Endothelial cell of umbilical vein (primary cell): ENCODE measurements at regions not wholly inside any gene's neighbourhood (a gene's known extent, or its start where the extent isn't known, plus 50 kb on each side); places are given as distances from the start of the nearest gene placed in this dataset.

Experiments used
- BruUV-seq: library from RNA; stranded (reverse); fragments of 400-500 nt; replicated peaks from 2 replicates; lab custom pipeline; 2021; lab: Mats Ljungman, UMichigan
- CTCF ChIA-PET: fragments of 300-600, 350-600 bp; sonication (Branson Sonifier 250); formaldehyde crosslinking; loops from one replicate; lab custom pipeline; 2021; ENCODE audit warnings: antibody characterized with exemption, inconsistent platforms; lab: Charles Lee
- POLR2A ChIA-PET: fragments of 300-600, 350-600 bp; sonication (Branson Sonifier 250); formaldehyde crosslinking; loops from one replicate; lab custom pipeline; 2021; ENCODE audit warnings: antibody characterized with exemption, inconsistent platforms; lab: Charles Lee
- DNase-seq: peaks from one replicate; pipeline ENCODE4 v3.0.0-alpha.2; 2011; ENCODE audit warnings: low read depth, low spot score
- FAIRE-seq: peaks from 2 replicates; lab custom pipeline; 2011; peaks lifted over from hg19 to GRCh38; lab: Jason Lieb, UNC
- H2AFZ ChIP-seq: 2 replicates; pipeline ENCODE4 v1.6.0; 2012; ENCODE audit warnings: low read depth, low read length, control low read depth, inconsistent platforms
- H3K27ac ChIP-seq: 2 replicates; pipeline ENCODE4 v1.5.1; 2011; ENCODE audit warnings: low read depth, mild to moderate bottlenecking, control low read depth, low read length, moderate library complexity; ENCODE audit not compliant: insufficient read depth
- H3K27me3 ChIP-seq, 2 experiments: 2 replicates each; pipeline versions ENCODE4 v1.6.0 to v1.6.1; 2011; ENCODE audit warnings: low read length in 2 of 2, mixed read lengths in 1 of 2; ENCODE audit not compliant: control insufficient read depth in 2 of 2, insufficient read depth in 2 of 2
- H3K36me3 ChIP-seq, 2 experiments: 2 replicates in 1 of 2; 3 replicates in 1 of 2; pipeline ENCODE4 v1.5.1; 2011; ENCODE audit warnings: low read length in 2 of 2, mild to moderate bottlenecking in 1 of 2, moderate library complexity in 1 of 2; ENCODE audit not compliant: control insufficient read depth in 2 of 2, insufficient read depth in 2 of 2; ENCODE audit errors: extremely low read depth in 1 of 2
- H3K4me1 ChIP-seq: 3 replicates; pipeline ENCODE4 v1.5.1; 2011; ENCODE audit warnings: mild to moderate bottlenecking, low read length; ENCODE audit not compliant: control insufficient read depth, insufficient read depth; ENCODE audit errors: extremely low read depth
- H3K4me2 ChIP-seq: 2 replicates; pipeline ENCODE4 v1.6.1; 2011; ENCODE audit warnings: low read length, control low read depth, mixed read lengths; ENCODE audit not compliant: insufficient read depth
- H3K4me3 ChIP-seq, 3 experiments: fragments of 200-600 bp in 1 of 3; sonication (generic), shearing (Covaris generic) in 1 of 3; replicated peaks in 1 of 3; 2 replicates each; pipeline ENCODE4 v1.5.1; 2011 to 2016; ENCODE audit warnings: control low read depth in 3 of 3, low read length in 3 of 3, mild to moderate bottlenecking in 2 of 3, inconsistent platforms in 1 of 3, low read depth in 1 of 3, moderate library complexity in 1 of 3; ENCODE audit not compliant: insufficient read depth in 1 of 3
- H3K79me2 ChIP-seq: 2 replicates; pipeline ENCODE4 v1.6.0; 2012; ENCODE audit warnings: low read length, inconsistent platforms; ENCODE audit not compliant: control insufficient read depth, insufficient read depth
- H3K9ac ChIP-seq: replicated peaks from 2 replicates; pipeline ENCODE3; 2011; ENCODE audit warnings: low read length, control low read depth; ENCODE audit not compliant: insufficient read depth; ENCODE audit errors: extremely low read depth
- H3K9me1 ChIP-seq: replicated peaks from 3 replicates; pipeline ENCODE4 v1.6.0; 2011; ENCODE audit warnings: mild to moderate bottlenecking, low read length; ENCODE audit not compliant: control insufficient read depth, insufficient read depth; ENCODE audit errors: extremely low read depth
- H3K9me3 ChIP-seq: replicated peaks from 2 replicates; pipeline ENCODE4 v1.5.1; 2012; ENCODE audit warnings: low read length, inconsistent platforms; ENCODE audit not compliant: control insufficient read depth, insufficient read depth
- H4K20me1 ChIP-seq: replicated peaks from 2 replicates; pipeline ENCODE3; 2011; ENCODE audit warnings: mild to moderate bottlenecking, low read length; ENCODE audit not compliant: control insufficient read depth, insufficient read depth; ENCODE audit errors: extremely low read depth
- EZH2 ChIP-seq: IDR thresholded peaks from 2 replicates; pipeline ENCODE4 v1.6.1; 2012; ENCODE audit warnings: borderline replicate concordance, low read depth, mild to moderate bottlenecking, moderate library complexity, low read length, inconsistent platforms; ENCODE audit not compliant: severe bottlenecking
- FOS ChIP-seq: IDR thresholded peaks from 2 replicates; pipeline ENCODE4 v1.6.1; 2011; ENCODE audit warnings: mild to moderate bottlenecking, low read length, moderate library complexity, borderline replicate concordance; ENCODE audit not compliant: insufficient read depth
- MYC ChIP-seq: IDR thresholded peaks from one replicate; pipeline ENCODE4 v1.6.1; 2011; ENCODE audit warnings: mild to moderate bottlenecking, low read depth, low read length
- POLR2AphosphoS5 ChIP-seq: IDR thresholded peaks from 2 replicates; pipeline ENCODE4 v1.6.1; 2012; ENCODE audit warnings: low read depth, mild to moderate bottlenecking, control low read depth, low read length, moderate library complexity; ENCODE audit not compliant: insufficient read depth
- dilution Hi-C: fragments of 300-500 bp; cut with MboI; formaldehyde crosslinking; loops from one replicate; pipeline ENCODE4 v1.15.0; 2019; ENCODE audit warnings: low sequenced_read_pairs; ENCODE audit not compliant: extremely low pct_ligation_motif_present
- intact Hi-C: fragments of 100-400 bp; cut with micrococcal nuclease; formaldehyde crosslinking; loops from one replicate; pipeline ENCODE4 v1.10.0; 2022
- TF ChIP-seq, protein P1 (sequence below), 2 donors: IDR thresholded peaks; 1 replicate in 1 of 2; 2 replicates in 1 of 2; pipeline ENCODE4 v1.5.1; 2011; ENCODE audit warnings: low read length in 2 of 2, mild to moderate bottlenecking in 2 of 2, moderate library complexity in 2 of 2, control low read depth in 1 of 2, inconsistent platforms in 1 of 2, low read depth in 1 of 2; ENCODE audit not compliant: insufficient read depth in 1 of 2; ENCODE audit errors: extremely low read depth in 1 of 2

DNA sequence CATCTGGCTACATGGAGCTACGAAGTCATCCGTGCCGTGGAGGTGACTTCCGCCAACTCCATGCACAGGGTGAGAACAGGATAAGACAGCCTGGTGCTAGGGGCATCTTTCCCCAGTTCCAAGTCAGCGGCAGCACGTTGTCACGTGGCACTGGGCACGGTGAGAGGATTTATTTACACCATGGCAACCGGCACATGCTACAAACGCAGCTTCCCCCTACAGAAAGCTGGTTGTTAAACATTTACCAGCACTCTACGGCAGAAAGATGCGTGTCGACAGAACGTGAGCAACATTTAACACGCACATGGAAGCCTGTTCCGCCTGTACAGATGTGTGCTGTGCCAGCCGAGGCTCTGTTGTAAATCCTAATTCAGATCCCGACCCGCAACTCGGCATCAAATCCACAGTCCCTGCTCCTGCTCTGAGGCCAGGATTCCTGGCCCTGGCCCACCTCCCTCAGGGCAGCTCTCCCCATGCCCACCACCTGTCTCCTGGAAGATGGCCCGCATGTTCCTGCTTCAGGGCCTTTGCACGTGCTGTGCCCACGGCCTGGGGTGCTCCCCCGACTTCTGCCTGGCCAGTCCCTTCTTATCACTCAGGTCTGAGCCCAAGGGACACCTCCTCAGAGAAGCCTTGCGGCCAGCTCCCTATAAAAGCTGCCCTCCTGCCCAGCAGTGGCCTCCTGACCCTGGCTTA lies 114.1 kb downstream of the RFLNA start:
- BruUV-seq = no TSS peak

More for the DNA sequence above, 114.1 kb downstream of the RFLNA start:
- Histone ChIP-seq H3K79me2 (no peaks in the 10 kb centered on the region), H3K4me2 (no peak overlapping the region), H3K9me3 (no peaks in the 10 kb centered on the region), H2AFZ (no peak overlapping the region), H3K9me1 (no peaks in the 10 kb centered on the region), H3K9ac (no peak overlapping the region), H4K20me1 (no peaks in the 10 kb centered on the region), H3K27me3 (no peaks in the 10 kb centered on the region), H3K27ac (no peak overlapping the region), H3K4me1 (no peaks in the 10 kb centered on the region), H3K4me3 (no peak overlapping the region), H3K36me3 (peaks cover 3 to 20% of the 10 kb centered on the region in 2 experiments)
- intact Hi-C loops (no loop called here), dilution Hi-C loops (no loop called here)
- ChIA-PET POLR2A (no interaction called here), CTCF (interaction anchor here (1.2 to 5.8 kb wide), 5 partner anchors 10 to 29 kb away, joined by 3 to 35 read pairs (median 3); no protein-coding TSS in a partner anchor)
- FAIRE-seq (no peak), DNase-seq (no peak)
- TF ChIP-seq EZH2 (no peak), POLR2AphosphoS5 (no peak), MYC (no peak), FOS (no peak)
- TF ChIP-seq, protein P1, sequence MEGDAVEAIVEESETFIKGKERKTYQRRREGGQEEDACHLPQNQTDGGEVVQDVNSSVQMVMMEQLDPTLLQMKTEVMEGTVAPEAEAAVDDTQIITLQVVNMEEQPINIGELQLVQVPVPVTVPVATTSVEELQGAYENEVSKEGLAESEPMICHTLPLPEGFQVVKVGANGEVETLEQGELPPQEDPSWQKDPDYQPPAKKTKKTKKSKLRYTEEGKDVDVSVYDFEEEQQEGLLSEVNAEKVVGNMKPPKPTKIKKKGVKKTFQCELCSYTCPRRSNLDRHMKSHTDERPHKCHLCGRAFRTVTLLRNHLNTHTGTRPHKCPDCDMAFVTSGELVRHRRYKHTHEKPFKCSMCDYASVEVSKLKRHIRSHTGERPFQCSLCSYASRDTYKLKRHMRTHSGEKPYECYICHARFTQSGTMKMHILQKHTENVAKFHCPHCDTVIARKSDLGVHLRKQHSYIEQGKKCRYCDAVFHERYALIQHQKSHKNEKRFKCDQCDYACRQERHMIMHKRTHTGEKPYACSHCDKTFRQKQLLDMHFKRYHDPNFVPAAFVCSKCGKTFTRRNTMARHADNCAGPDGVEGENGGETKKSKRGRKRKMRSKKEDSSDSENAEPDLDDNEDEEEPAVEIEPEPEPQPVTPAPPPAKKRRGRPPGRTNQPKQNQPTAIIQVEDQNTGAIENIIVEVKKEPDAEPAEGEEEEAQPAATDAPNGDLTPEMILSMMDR (IDR thresholded peaks at IDR 0.05; ENCODE audit: extremely low read depth in 1 of 2, insufficient read depth in 1 of 2, low read depth in 1 of 2, low read length in 2 of 2) = no peak
